H1 (cell line): ENCODE measurements at regions not wholly inside any gene's neighbourhood (a gene's known extent, or its start where the extent isn't known, plus 50 kb on each side); places are given as distances from the start of the nearest gene placed in this dataset.

Source experiments
- CTCF ChIA-PET: fragments of 300-600 bp; sonication (Branson Sonifier 250); formaldehyde crosslinking; loops from one replicate; lab custom pipeline; 2021; ENCODE audit not compliant: partially characterized antibody; lab: Charles Lee
- POLR2A ChIA-PET: fragments of 300-600 bp; sonication (Branson Sonifier 250); formaldehyde crosslinking; loops from one replicate; lab custom pipeline; 2021; ENCODE audit warnings: inconsistent platforms; ENCODE audit not compliant: partially characterized antibody; lab: Charles Lee
- DNase-seq, 2 experiments: peaks; one replicate each; pipeline versions ENCODE4 v3.0.0 to v3.0.0-alpha.2; 2010 to 2022; ENCODE audit warnings: low spot score in 2 of 2, low read depth in 1 of 2, mixed read lengths in 1 of 2
- FAIRE-seq: peaks from 2 replicates; lab custom pipeline; 2011; peaks lifted over from hg19 to GRCh38; lab: Jason Lieb, UNC
- H2AFZ ChIP-seq: 2 replicates; pipeline ENCODE4 v1.8.1; 2012; ENCODE audit warnings: low read length, inconsistent platforms
- H2AK5ac ChIP-seq: 2 replicates; pipeline ENCODE4 v1.6.1; 2013; ENCODE audit warnings: low read depth, low read length
- H2BK120ac ChIP-seq: replicated peaks from 2 replicates; pipeline ENCODE3; 2013; ENCODE audit warnings: low read depth, low read length, inconsistent platforms
- H2BK12ac ChIP-seq: 2 replicates; pipeline ENCODE4 v1.6.1; 2013; ENCODE audit warnings: low read depth, low read length
- H2BK15ac ChIP-seq: 2 replicates; pipeline ENCODE4 v1.6.1; 2013; ENCODE audit warnings: low read length
- H2BK20ac ChIP-seq: 2 replicates; pipeline ENCODE4 v1.6.1; 2013; ENCODE audit warnings: low read length
- H2BK5ac ChIP-seq: 2 replicates; pipeline ENCODE4 v1.6.1; 2013; ENCODE audit warnings: low read depth, low read length
- H3K14ac ChIP-seq: 2 replicates; pipeline ENCODE4 v1.6.1; 2013; ENCODE audit warnings: inconsistent platforms; ENCODE audit not compliant: insufficient read length
- H3K18ac ChIP-seq: 2 replicates; pipeline ENCODE4 v1.6.1; 2013; ENCODE audit warnings: low read length; ENCODE audit errors: extremely low read depth
- H3K23ac ChIP-seq: 2 replicates; pipeline ENCODE4 v1.6.1; 2013; ENCODE audit warnings: inconsistent platforms; ENCODE audit not compliant: insufficient read length
- H3K23me2 ChIP-seq: 2 replicates; pipeline ENCODE4 v1.6.1; 2013; ENCODE audit warnings: low read depth, low read length
- H3K27ac ChIP-seq: 2 replicates; pipeline ENCODE4 v1.6.1; 2011; ENCODE audit warnings: low read depth, low read length, inconsistent platforms
- H3K27me3 ChIP-seq, 4 experiments: replicated peaks in 1 of 4; 1 replicate in 1 of 4; 2 replicates in 3 of 4; pipeline versions ENCODE4 v1.6.1 to v1.8.1; 2011 to 2013; ENCODE audit warnings: low read length in 3 of 4, mild to moderate bottlenecking in 3 of 4, inconsistent platforms in 2 of 4, mixed read lengths in 2 of 4, moderate library complexity in 1 of 4; ENCODE audit not compliant: control insufficient read depth in 3 of 4, insufficient read depth in 3 of 4; ENCODE audit errors: extremely low read depth in 1 of 4
- H3K36me3 ChIP-seq, 4 experiments: 2 replicates each; pipeline versions ENCODE4 v1.6.1 to v1.8.1; 2011 to 2013; ENCODE audit warnings: mild to moderate bottlenecking in 4 of 4, low read length in 3 of 4, moderate library complexity in 2 of 4, control low read depth in 1 of 4, inconsistent platforms in 1 of 4; ENCODE audit not compliant: insufficient read depth in 4 of 4, control insufficient read depth in 2 of 4
- H3K4ac ChIP-seq: replicated peaks from 2 replicates; pipeline ENCODE3; 2013; ENCODE audit warnings: low read length, low read depth, mixed read lengths, inconsistent platforms; ENCODE audit not compliant: insufficient read length
- H3K4me1 ChIP-seq, 4 experiments: replicated peaks in 1 of 4; 1 replicate in 1 of 4; 2 replicates in 3 of 4; pipeline versions ENCODE4 v1.6.1 to v1.8.1; 2011 to 2013; ENCODE audit warnings: low read length in 3 of 4, inconsistent platforms in 2 of 4, mixed read lengths in 1 of 4; ENCODE audit not compliant: insufficient read depth in 4 of 4, control insufficient read depth in 3 of 4
- H3K4me2 ChIP-seq, 2 experiments: 2 replicates each; pipeline versions ENCODE4 v1.6.1 to v1.8.1; 2011 to 2013; ENCODE audit warnings: low read depth in 2 of 2, low read length in 2 of 2, control low read depth in 1 of 2, inconsistent platforms in 1 of 2, mild to moderate bottlenecking in 1 of 2; ENCODE audit not compliant: insufficient read depth in 1 of 2
- H3K4me3 ChIP-seq, 4 experiments: fragments of 200-600, 300-600 bp in 1 of 4; sonication (generic), shearing (Covaris generic), sonication (Bioruptor Twin) in 1 of 4; 2 replicates each; pipeline versions ENCODE4 v1.5.1 to v1.8.1; 2011 to 2016; ENCODE audit warnings: low read length in 4 of 4, low read depth in 3 of 4, control low read depth in 2 of 4, inconsistent platforms in 2 of 4, mild to moderate bottlenecking in 2 of 4, mixed read lengths in 1 of 4, moderate library complexity in 1 of 4; ENCODE audit not compliant: insufficient read depth in 2 of 4; ENCODE audit errors: extremely low read depth in 1 of 4
- H3K56ac ChIP-seq: replicated peaks from 2 replicates; pipeline ENCODE3; 2013; ENCODE audit warnings: low read depth, mild to moderate bottlenecking, mixed read lengths, low read length, inconsistent platforms; ENCODE audit not compliant: insufficient read length
- H3K79me1 ChIP-seq: 2 replicates; pipeline ENCODE4 v1.6.1; 2013; ENCODE audit warnings: low read depth, low read length, control low read depth
- H3K79me2 ChIP-seq, 2 experiments: 2 replicates each; pipeline versions ENCODE4 v1.6.1 to v1.8.1; 2012 to 2013; ENCODE audit warnings: low read length in 2 of 2, mild to moderate bottlenecking in 2 of 2, inconsistent platforms in 1 of 2; ENCODE audit not compliant: insufficient read depth in 2 of 2, control insufficient read depth in 1 of 2
- H3K9ac ChIP-seq, 4 experiments: replicated peaks in 1 of 4; 1 replicate in 1 of 4; 2 replicates in 3 of 4; pipeline versions ENCODE4 v1.6.1 to v1.8.1; 2011 to 2013; ENCODE audit warnings: low read depth in 3 of 4, low read length in 3 of 4, control low read depth in 2 of 4, mild to moderate bottlenecking in 2 of 4, moderate library complexity in 2 of 4, inconsistent platforms in 1 of 4; ENCODE audit errors: extremely low read depth in 1 of 4
- H3K9me3 ChIP-seq, 2 experiments: 2 replicates each; pipeline versions ENCODE4 v1.6.1 to v1.8.1; 2012 to 2013; ENCODE audit warnings: mild to moderate bottlenecking in 2 of 2, moderate library complexity in 2 of 2, control low read depth in 1 of 2, inconsistent platforms in 1 of 2, low read depth in 1 of 2, low read length in 1 of 2, mixed read lengths in 1 of 2; ENCODE audit not compliant: insufficient read depth in 2 of 2
- H4K20me1 ChIP-seq, 2 experiments: replicated peaks in 1 of 2; 2 replicates each; pipeline versions ENCODE3 to v1.8.1; 2011 to 2013; ENCODE audit warnings: inconsistent platforms in 2 of 2, low read length in 2 of 2, mild to moderate bottlenecking in 1 of 2; ENCODE audit not compliant: insufficient read depth in 2 of 2, control insufficient read depth in 1 of 2
- H4K5ac ChIP-seq: 2 replicates; pipeline ENCODE4 v1.6.1; 2013; ENCODE audit warnings: low read length, low read depth, mixed read lengths, inconsistent platforms; ENCODE audit not compliant: insufficient read length
- H4K8ac ChIP-seq: 2 replicates; pipeline ENCODE4 v1.8.0; 2013; ENCODE audit warnings: mild to moderate bottlenecking, moderate library complexity, low read length, inconsistent platforms; ENCODE audit not compliant: insufficient read depth; ENCODE audit errors: extremely low read depth
- H4K91ac ChIP-seq: replicated peaks from 2 replicates; pipeline ENCODE3; 2013; ENCODE audit warnings: low read length, mixed read lengths, inconsistent platforms; ENCODE audit not compliant: insufficient read length
- ATF3 ChIP-seq: IDR thresholded peaks from 2 replicates; pipeline ENCODE4 v1.6.1; 2011; ENCODE audit warnings: low read depth, mild to moderate bottlenecking, low read length; ENCODE audit not compliant: insufficient read depth
- BCL11A ChIP-seq, 2 experiments: IDR thresholded peaks; one replicate each; pipeline ENCODE4 v1.6.1; 2011; ENCODE audit warnings: low read depth in 2 of 2, low read length in 2 of 2, mild to moderate bottlenecking in 2 of 2
- CEBPB ChIP-seq: IDR thresholded peaks from 2 replicates; pipeline ENCODE4 v1.6.1; 2012; ENCODE audit warnings: low read depth, low read length
- CHD1 ChIP-seq: IDR thresholded peaks from 2 replicates; pipeline ENCODE4 v1.6.1; 2012; ENCODE audit warnings: low read depth, low read length, improper control_type of control experiment
- EP300 ChIP-seq, 2 experiments: IDR thresholded peaks; 1 replicate in 1 of 2; 2 replicates in 1 of 2; pipeline ENCODE4 v1.6.1; 2011 to 2012; ENCODE audit warnings: low read depth in 2 of 2, low read length in 2 of 2, mild to moderate bottlenecking in 2 of 2, borderline replicate concordance in 1 of 2, inconsistent platforms in 1 of 2, moderate library complexity in 1 of 2
- HDAC2 ChIP-seq, 2 experiments: fragments of 300-600 bp in 1 of 2; sonication (generic) in 1 of 2; IDR thresholded peaks; 2 replicates each; pipeline ENCODE4 v1.6.1; 2011 to 2012; ENCODE audit warnings: low read depth in 2 of 2, low read length in 2 of 2, mild to moderate bottlenecking in 2 of 2, moderate library complexity in 2 of 2, borderline replicate concordance in 1 of 2, inconsistent platforms in 1 of 2
- JUN ChIP-seq: IDR thresholded peaks from 2 replicates; pipeline ENCODE4 v1.6.1; 2011; ENCODE audit warnings: low read depth, mild to moderate bottlenecking, improper control_type of control experiment, low read length
- SAP30 ChIP-seq: fragments of 300-600 bp; sonication (generic); IDR thresholded peaks from 2 replicates; pipeline ENCODE4 v1.7.1; 2012; ENCODE audit warnings: low read length, moderate library complexity, mild to moderate bottlenecking, inconsistent platforms; ENCODE audit not compliant: insufficient read depth, insufficient replicate concordance
- SIN3A ChIP-seq, 2 experiments: IDR thresholded peaks in 1 of 2; conservative IDR thresholded peaks in 1 of 2; 2 replicates each; pipeline ENCODE4 v1.6.1; 2011 to 2012; ENCODE audit warnings: low read length in 2 of 2, improper control_type of control experiment in 1 of 2, low read depth in 1 of 2, mild to moderate bottlenecking in 1 of 2
- SRF ChIP-seq: IDR thresholded peaks from 2 replicates; pipeline ENCODE4 v1.6.1; 2011; ENCODE audit warnings: mild to moderate bottlenecking, low read depth, low read length, moderate library complexity
- SUZ12 ChIP-seq: fragments of 200-600 bp; sonication (generic); IDR thresholded peaks from 2 replicates; pipeline ENCODE4 v1.6.1; 2012; ENCODE audit warnings: mild to moderate bottlenecking, inconsistent platforms, low read length, moderate library complexity, mixed read lengths
- TBP ChIP-seq: IDR thresholded peaks from 2 replicates; pipeline ENCODE4 v1.6.1; 2011; ENCODE audit warnings: low read depth, low read length, improper control_type of control experiment
- TCF12 ChIP-seq: IDR thresholded peaks from 2 replicates; pipeline ENCODE4 v1.6.1; 2011; ENCODE audit warnings: low read depth, mild to moderate bottlenecking, low read length
- ZNF274 ChIP-seq: IDR thresholded peaks from 2 replicates; pipeline ENCODE4 v1.7.0; 2012; ENCODE audit warnings: low read length, borderline replicate concordance; ENCODE audit errors: extremely low read depth
- WGBS, 2 experiments: shearing (Covaris generic) in 1 of 2; methylation state at CpG; one replicate each; pipeline versions ENCODE4 v1.1.6 to v1.1.7; 2013 to 2015; ENCODE audit warnings: low lambda C conversion rate in 2 of 2, mixed read lengths in 2 of 2, inconsistent platforms in 1 of 2, low coverage in 1 of 2, missing lambda C conversion rate in 1 of 2; ENCODE audit not compliant: insufficient replicate concordance in 2 of 2, insufficient coverage in 1 of 2, insufficient read length in 1 of 2; ENCODE audit errors: extremely low coverage in 1 of 2, missing lambda C conversion rate in 1 of 2; 5-methylcytosine and 5-hydroxymethylcytosine counted together

GRCh38 chr5:159851053-159851452 is 65.2 kb upstream of the ADRA1B start:
- H3K9me3 ChIP-seq = no peaks in the 10 kb centered on the region
- TF ChIP-seq BCL11A (IDR thresholded peaks at IDR 0.05; ENCODE audit: low read depth in 2 of 2, low read length in 2 of 2) (no peak), SRF (no peak), EP300 (IDR thresholded peaks at IDR 0.05; ENCODE audit: borderline replicate concordance in 1 of 2, low read depth in 2 of 2, low read length in 2 of 2) (no peak), JUN (no peak), SIN3A (conservative IDR thresholded peaks at IDR 0.05 in 1 of 2, IDR thresholded peaks at IDR 0.05 in 1 of 2; ENCODE audit: low read depth in 1 of 2, low read length in 2 of 2) (no peak), TBP (no peak), HDAC2 (IDR thresholded peaks at IDR 0.05; ENCODE audit: borderline replicate concordance in 1 of 2, low read depth in 2 of 2, low read length in 2 of 2) (no peak), SUZ12 (no peak), CHD1 (no peak), SAP30 (no peak), CEBPB (no peak), ZNF274 (no peak), ATF3 (no peak), TCF12 (no peak)

More at GRCh38 chr5:159851053-159851452, 65.2 kb upstream of the ADRA1B start:
- H3K79me2 ChIP-seq = no peaks in the 10 kb centered on the region
- H3K23me2 ChIP-seq = no peaks in the 10 kb centered on the region
- H3K56ac ChIP-seq = no peak overlapping the region
- ChIA-PET CTCF (no interaction called here), POLR2A (no interaction called here)
- WGBS, 2 experiments = 79% methylated on average over 8 of the region's 8 CpGs; no CpG with 5 or more reads in 1 of the 2 experiments
- H2BK20ac ChIP-seq = no peak overlapping the region
- H3K4ac ChIP-seq = no peak overlapping the region
- no peak overlapping the region for H2BK5ac ChIP-seq
- no peak overlapping the region for H4K8ac ChIP-seq
- no peak overlapping the region for H2AK5ac ChIP-seq
- DNase-seq (no peak), FAIRE-seq (no peak)
- H4K5ac ChIP-seq = no peak overlapping the region
- no peak overlapping the region for H3K4me3 ChIP-seq
- H3K4me2 ChIP-seq = no peak overlapping the region
- no peak overlapping the region for H3K18ac ChIP-seq
- no peaks in the 10 kb centered on the region for H3K36me3 ChIP-seq
- peaks cover 0 to 3% (median 0%) of the 10 kb centered on the region in 4 experiments; a peak in 2 of 7 replicates for H3K27me3 ChIP-seq
- H3K9ac ChIP-seq = no peak overlapping the region
- H2BK12ac ChIP-seq = no peak overlapping the region
- no peaks in the 10 kb centered on the region for H3K4me1 ChIP-seq
- peak overlapping the region; percentile 74; the same call in 1 of the 2 replicates for H2AFZ ChIP-seq
- H3K23ac ChIP-seq = no peak overlapping the region
- no peak overlapping the region for H4K91ac ChIP-seq
- no peaks in the 10 kb centered on the region for H3K79me1 ChIP-seq
- no peaks in the 10 kb centered on the region for H4K20me1 ChIP-seq
- H3K27ac ChIP-seq = no peak overlapping the region
- no peak overlapping the region for H3K14ac ChIP-seq
- no peak overlapping the region for H2BK15ac ChIP-seq
- H2BK120ac ChIP-seq = no peak overlapping the region
